Naive thymus-derived CD4-positive, alpha-beta T cell (primary cell): ENCODE measurements at regions not wholly inside any gene's neighbourhood (a gene's known extent, or its start where the extent isn't known, plus 50 kb on each side); places are given as distances from the start of the nearest gene placed in this dataset.

Source experiments
- ATAC-seq: fragments of 150-1000 bp; cut with Tn5 transposase; 2 replicates; pipeline ENCODE4 v1.10.0; 2021; ENCODE audit warnings: mild to moderate bottlenecking, moderate library complexity
- CTCF ChIA-PET: fragments of 350-600 bp; sonication (Branson Sonifier 250); formaldehyde crosslinking; loops from one replicate; lab custom pipeline; 2021; ENCODE audit warnings: antibody characterized with exemption; lab: Charles Lee
- POLR2A ChIA-PET: fragments of 350-600 bp; sonication (Branson Sonifier 250); formaldehyde crosslinking; loops from one replicate; lab custom pipeline; 2021; ENCODE audit warnings: antibody characterized with exemption, inconsistent platforms; lab: Charles Lee
- DNase-seq, 9 donors: peaks; one replicate each; pipeline versions ENCODE4 v3.0.0 to v3.0.0-alpha.2; 2020 to 2022; ENCODE audit warnings: mixed read lengths in 1 of 9
- H3K27ac ChIP-seq: one replicate; pipeline ENCODE4 v1.7.0; 2013; ENCODE audit warnings: mild to moderate bottlenecking, low read depth, low read length, moderate library complexity
- H3K27me3 ChIP-seq, 2 donors: one replicate each; pipeline ENCODE4 v1.7.0; 2013; ENCODE audit warnings: low read length in 2 of 2, mild to moderate bottlenecking in 2 of 2, moderate library complexity in 2 of 2; ENCODE audit not compliant: control insufficient read depth in 2 of 2, insufficient read depth in 2 of 2
- H3K36me3 ChIP-seq, 3 experiments: 1 replicate in 2 of 3; 2 replicates in 1 of 3; pipeline ENCODE4 v1.7.0; 2013; ENCODE audit warnings: low read length in 3 of 3, mild to moderate bottlenecking in 3 of 3, moderate library complexity in 1 of 3; ENCODE audit not compliant: insufficient read depth in 3 of 3, control insufficient read depth in 2 of 3
- H3K4me1 ChIP-seq, 2 donors: one replicate each; pipeline ENCODE4 v1.7.0; 2013; ENCODE audit warnings: low read length in 2 of 2, mild to moderate bottlenecking in 2 of 2, moderate library complexity in 1 of 2; ENCODE audit not compliant: control insufficient read depth in 2 of 2, insufficient read depth in 2 of 2
- H3K4me3 ChIP-seq: 2 replicates; pipeline ENCODE4 v1.7.0; 2013; ENCODE audit warnings: mild to moderate bottlenecking, low read length
- H3K9me3 ChIP-seq, 3 experiments: 1 replicate in 2 of 3; 2 replicates in 1 of 3; pipeline ENCODE4 v1.7.0; 2013; ENCODE audit warnings: low read length in 3 of 3; ENCODE audit not compliant: control insufficient read depth in 2 of 3
- H3K27ac Mint-ChIP-seq, 9 donors: one replicate each; pipeline ENCODE4 v1.8.0; 2020 to 2022; ENCODE audit warnings: mixed read lengths in 9 of 9, mild to moderate bottlenecking in 8 of 9, moderate library complexity in 5 of 9, inconsistent platforms in 2 of 9
- H3K27me3 Mint-ChIP-seq, 5 donors: one replicate each; pipeline ENCODE4 v1.8.0; 2021 to 2022; ENCODE audit warnings: mixed read lengths in 5 of 5, mild to moderate bottlenecking in 1 of 5
- H3K36me3 Mint-ChIP-seq, 5 donors: one replicate each; pipeline ENCODE4 v1.8.0; 2020 to 2022; ENCODE audit warnings: mixed read lengths in 5 of 5, mild to moderate bottlenecking in 3 of 5, inconsistent platforms in 1 of 5
- H3K4me1 Mint-ChIP-seq, 7 donors: one replicate each; pipeline ENCODE4 v1.8.0; 2020 to 2022; ENCODE audit warnings: mixed read lengths in 7 of 7, mild to moderate bottlenecking in 3 of 7, inconsistent platforms in 1 of 7
- H3K4me3 Mint-ChIP-seq, 10 donors: one replicate each; pipeline ENCODE4 v1.8.0; 2020 to 2022; ENCODE audit warnings: mild to moderate bottlenecking in 10 of 10, mixed read lengths in 10 of 10, moderate library complexity in 6 of 10, inconsistent platforms in 2 of 10
- H3K9me3 Mint-ChIP-seq, 11 donors: one replicate each; pipeline ENCODE4 v1.8.0; 2020 to 2022; ENCODE audit warnings: mixed read lengths in 11 of 11, mild to moderate bottlenecking in 4 of 11, inconsistent platforms in 1 of 11, moderate library complexity in 1 of 11
- intact Hi-C, 2 donors: fragments of 100-400 bp; cut with micrococcal nuclease; formaldehyde crosslinking; loops; one replicate each; pipeline ENCODE4 v1.15.1; 2023

- no peaks in the 10 kb centered on the region for H3K4me1 Mint-ChIP-seq
- no peaks in the 10 kb centered on the region for H3K9me3 ChIP-seq
- H3K4me1 ChIP-seq: no peaks in the 10 kb centered on the region
- ChIA-PET POLR2A (no interaction called here), CTCF (no interaction called here)
- DNase-seq: no peak
- no peak overlapping the region for H3K4me3 Mint-ChIP-seq
- no peaks in the 10 kb centered on the region for H3K27me3 ChIP-seq
- H3K27ac ChIP-seq: no peak overlapping the region
- H3K27ac Mint-ChIP-seq: no peak overlapping the region
- intact Hi-C loops: no loop called here
- H3K36me3 ChIP-seq: no peaks in the 10 kb centered on the region
- no peak overlapping the region for H3K4me3 ChIP-seq
- ATAC-seq: no peak
- peaks cover 2 to 34% (median 15%) of the 10 kb centered on the region in 5 donors for H3K27me3 Mint-ChIP-seq
- peaks cover 0 to 1% (median 0%) of the 10 kb centered on the region in 11 donors for H3K9me3 Mint-ChIP-seq
- no peaks in the 10 kb centered on the region for H3K36me3 Mint-ChIP-seq
Measured at GRCh38 chr11:19541521-19542049, 171.1 kb upstream of the NAV2 start.

DNA sequence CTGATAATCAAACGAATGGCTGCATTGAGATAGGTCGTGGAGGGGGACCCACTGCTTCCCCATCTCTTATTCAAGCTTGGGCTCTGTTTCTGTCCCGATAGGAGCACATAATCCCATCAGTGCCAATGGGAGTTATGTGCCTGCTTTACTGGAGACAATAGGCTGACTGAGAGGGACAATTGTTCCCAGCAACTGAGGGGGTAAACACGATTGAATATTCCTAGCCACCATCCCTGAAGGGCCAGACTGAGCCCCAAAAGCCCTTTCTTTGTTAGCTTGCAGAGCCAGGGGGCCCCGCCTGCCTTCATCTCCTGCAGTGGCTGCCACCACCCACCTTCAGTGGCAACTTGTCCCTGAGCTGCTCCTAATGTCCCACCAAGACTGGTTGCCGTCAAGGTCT, 172.8 kb upstream of the NAV2 start:
- CTCF ChIA-PET: no interaction called here
- peaks cover 0 to 1% (median 0%) of the 10 kb centered on the region in 11 donors for H3K9me3 Mint-ChIP-seq
- intact Hi-C loops: no loop called here
- Histone ChIP-seq H3K4me1 (no peaks in the 10 kb centered on the region), H3K27ac (no peak overlapping the region), H3K36me3 (no peaks in the 10 kb centered on the region), H3K27me3 (no peaks in the 10 kb centered on the region), H3K9me3 (no peaks in the 10 kb centered on the region), H3K4me3 (no peak overlapping the region)
- POLR2A ChIA-PET: no interaction called here
- no peaks in the 10 kb centered on the region for H3K4me1 Mint-ChIP-seq
- H3K4me3 Mint-ChIP-seq: no peak overlapping the region
- peaks cover 4 to 28% (median 16%) of the 10 kb centered on the region in 5 donors for H3K27me3 Mint-ChIP-seq
- DNase-seq (no peak), ATAC-seq (no peak)
- H3K36me3 Mint-ChIP-seq: no peaks in the 10 kb centered on the region
- no peak overlapping the region for H3K27ac Mint-ChIP-seq

- intact Hi-C loops: no loop called here
- H3K27ac ChIP-seq: no peak overlapping the region
- DNase-seq: no peak
- H3K36me3 Mint-ChIP-seq: no peaks in the 10 kb centered on the region
- H3K4me1 ChIP-seq: no peaks in the 10 kb centered on the region
- no peak overlapping the region for H3K4me3 ChIP-seq
- no peak overlapping the region for H3K27ac Mint-ChIP-seq
- peaks cover 4 to 29% (median 15%) of the 10 kb centered on the region in 5 donors for H3K27me3 Mint-ChIP-seq
- no peak for ATAC-seq
- H3K4me3 Mint-ChIP-seq: no peak overlapping the region
- H3K27me3 ChIP-seq: no peaks in the 10 kb centered on the region
- ChIA-PET POLR2A (no interaction called here), CTCF (no interaction called here)
- peaks cover 0 to 1% (median 0%) of the 10 kb centered on the region in 11 donors for H3K9me3 Mint-ChIP-seq
- no peaks in the 10 kb centered on the region for H3K4me1 Mint-ChIP-seq
- no peaks in the 10 kb centered on the region for H3K36me3 ChIP-seq
- no peaks in the 10 kb centered on the region for H3K9me3 ChIP-seq
Measured at GRCh38 chr11:19537803-19538453, 174.7 kb upstream of the NAV2 start.

DNA sequence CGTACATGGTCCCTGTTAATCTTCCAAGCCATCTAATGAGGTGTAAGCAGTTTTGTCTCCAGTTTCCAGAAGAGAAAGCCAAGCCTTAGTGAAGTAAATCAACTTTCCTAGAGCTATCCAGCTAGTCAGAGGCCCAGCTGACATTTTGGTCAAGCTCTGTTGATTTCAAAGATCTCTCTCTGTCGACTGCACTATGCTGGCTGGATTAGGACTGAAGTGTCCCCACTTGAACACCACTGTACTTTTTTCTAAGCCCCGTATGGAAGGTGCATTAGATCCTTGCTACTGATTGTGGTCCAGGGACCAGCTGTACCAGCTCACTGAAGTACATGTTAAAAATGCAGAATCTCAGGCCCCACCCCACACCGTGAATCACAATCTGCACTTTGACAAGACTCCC, 176.5 kb upstream of the NAV2 start:
- H3K36me3 Mint-ChIP-seq: no peaks in the 10 kb centered on the region
- ChIA-PET POLR2A (no interaction called here), CTCF (no interaction called here)

DNA sequence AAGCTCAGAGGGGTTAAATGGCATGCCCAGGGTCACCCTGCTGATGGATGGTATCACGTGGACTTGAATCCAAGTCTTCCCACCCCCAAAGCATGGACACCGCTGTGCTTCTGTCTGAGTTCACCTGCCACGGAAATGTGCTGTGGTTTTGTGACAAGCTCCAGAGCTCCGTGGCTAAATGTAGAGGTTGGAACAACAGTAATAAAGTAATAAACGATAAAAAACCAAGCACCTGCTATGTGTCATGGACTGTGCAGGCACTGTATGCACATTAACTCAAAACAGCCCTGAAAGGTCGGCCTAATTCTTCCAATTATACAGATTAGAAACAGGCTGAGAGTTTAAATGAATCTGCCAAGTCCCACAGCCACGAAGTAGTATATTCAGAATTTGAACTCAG, 182.1 kb upstream of the NAV2 start:
- no peak overlapping the region for H3K27ac Mint-ChIP-seq
- H3K27me3 Mint-ChIP-seq: peaks cover 2 to 42% (median 13%) of the 10 kb centered on the region in 5 donors
- Histone ChIP-seq H3K9me3 (no peaks in the 10 kb centered on the region), H3K36me3 (no peaks in the 10 kb centered on the region), H3K27me3 (no peaks in the 10 kb centered on the region), H3K4me1 (no peaks in the 10 kb centered on the region), H3K27ac (no peak overlapping the region), H3K4me3 (no peak overlapping the region)
- H3K9me3 Mint-ChIP-seq: no peaks in the 10 kb centered on the region
- no peak overlapping the region for H3K4me3 Mint-ChIP-seq
- POLR2A ChIA-PET: no interaction called here
- DNase-seq: no peak
- CTCF ChIA-PET: no interaction called here
- ATAC-seq: no peak
- intact Hi-C loops: no loop called here
- H3K4me1 Mint-ChIP-seq: peaks cover 0 to 1% (median 0%) of the 10 kb centered on the region in 7 donors
- H3K36me3 Mint-ChIP-seq: no peaks in the 10 kb centered on the region

More for the DNA sequence above, 176.5 kb upstream of the NAV2 start:
- no peak for DNase-seq
- no peaks in the 10 kb centered on the region for H3K4me1 Mint-ChIP-seq
- H3K4me1 ChIP-seq: no peaks in the 10 kb centered on the region
- no peak overlapping the region for H3K27ac ChIP-seq
- intact Hi-C loops: no loop called here
- H3K4me3 Mint-ChIP-seq: no peak overlapping the region
- H3K9me3 Mint-ChIP-seq: peaks cover 0 to 1% (median 0%) of the 10 kb centered on the region in 11 donors
- H3K9me3 ChIP-seq: no peaks in the 10 kb centered on the region
- no peaks in the 10 kb centered on the region for H3K36me3 ChIP-seq
- no peaks in the 10 kb centered on the region for H3K27me3 ChIP-seq
- ATAC-seq: no peak
- peaks cover 4 to 27% (median 14%) of the 10 kb centered on the region in 5 donors for H3K27me3 Mint-ChIP-seq
- H3K4me3 ChIP-seq: no peak overlapping the region
- no peak overlapping the region for H3K27ac Mint-ChIP-seq

DNA sequence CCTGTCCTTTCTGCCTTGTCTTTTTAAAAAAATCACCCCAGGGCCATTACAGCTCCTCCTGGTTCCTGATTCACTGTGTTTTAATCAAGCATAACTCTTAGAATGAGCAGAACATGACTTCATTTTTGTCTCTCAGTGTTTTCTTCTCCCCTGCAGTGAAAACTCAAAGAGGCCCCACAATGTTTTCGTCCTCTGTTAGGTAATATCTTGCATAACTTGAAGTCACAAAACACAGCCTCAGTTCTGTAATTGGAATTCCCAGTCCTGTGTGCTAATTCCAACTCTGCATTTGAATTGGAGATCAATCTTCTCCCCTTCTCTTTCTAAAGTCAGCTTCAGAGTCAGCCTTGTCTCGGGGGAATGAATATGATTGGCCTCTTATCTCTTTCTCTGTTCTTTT, 186.5 kb upstream of the NAV2 start:
- no peak overlapping the region for H3K27ac ChIP-seq
- H3K36me3 ChIP-seq: no peaks in the 10 kb centered on the region

GRCh38 chr11:19525714-19526113, 186.9 kb upstream of the NAV2 start:
- Histone ChIP-seq H3K4me3 (no peak overlapping the region), H3K9me3 (no peaks in the 10 kb centered on the region), H3K27me3 (no peaks in the 10 kb centered on the region), H3K36me3 (no peaks in the 10 kb centered on the region), H3K27ac (no peak overlapping the region), H3K4me1 (no peaks in the 10 kb centered on the region)
- CTCF ChIA-PET: no interaction called here
- DNase-seq (no peak), ATAC-seq (no peak)
- H3K27me3 Mint-ChIP-seq: peaks cover 0 to 36% (median 7%) of the 10 kb centered on the region in 5 donors
- H3K4me1 Mint-ChIP-seq: peaks cover 0 to 1% (median 0%) of the 10 kb centered on the region in 7 donors
- no peak overlapping the region for H3K4me3 Mint-ChIP-seq
- POLR2A ChIA-PET: no interaction called here
- H3K36me3 Mint-ChIP-seq: no peaks in the 10 kb centered on the region
- intact Hi-C loops: no loop called here
- peaks cover 0 to 2% (median 0%) of the 10 kb centered on the region in 11 donors for H3K9me3 Mint-ChIP-seq
- no peak overlapping the region for H3K27ac Mint-ChIP-seq

More for the DNA sequence above, 186.5 kb upstream of the NAV2 start:
- Mint-ChIP-seq H3K27ac (no peak overlapping the region), H3K36me3 (no peaks in the 10 kb centered on the region), H3K27me3 (peaks cover 0 to 36% (median 7%) of the 10 kb centered on the region in 5 donors), H3K4me1 (peaks cover 0 to 1% (median 0%) of the 10 kb centered on the region in 7 donors), H3K9me3 (peaks cover 0 to 2% (median 0%) of the 10 kb centered on the region in 11 donors), H3K4me3 (no peak overlapping the region)
- ATAC-seq (no peak), DNase-seq (no peak)
- CTCF ChIA-PET: no interaction called here
- Histone ChIP-seq H3K27me3 (no peaks in the 10 kb centered on the region), H3K9me3 (no peaks in the 10 kb centered on the region), H3K4me3 (no peak overlapping the region), H3K4me1 (no peaks in the 10 kb centered on the region)
- intact Hi-C loops: no loop called here
- POLR2A ChIA-PET: no interaction called here
